Tibial nerve (tissue), 4 donors: ENCODE measurements at regions not wholly inside any gene's neighbourhood (a gene's known extent, or its start where the extent isn't known, plus 50 kb on each side); places are given as distances from the start of the nearest gene placed in this dataset.
A peak's percentile ranks its signal among the peaks of the same experiment; 100 is the strongest.

Experiments used
- DNase-seq, 2 donors: peaks; one replicate each; pipeline ENCODE4 v3.0.0-alpha.2; 2019; ENCODE audit warnings: low spot score in 2 of 2
- H3K27ac ChIP-seq, 4 donors: fragments of 200-600 bp; sonication (generic) in 3 of 4; one replicate each; pipeline ENCODE4 v1.5.1; 2017 to 2019; ENCODE audit warnings: mild to moderate bottlenecking in 1 of 4
- H3K27me3 ChIP-seq, 2 donors: fragments of 200-600 bp; sonication (generic) in 1 of 2; one replicate each; pipeline versions ENCODE4 v1.5.1 to v1.6.0; 2017 to 2019
- H3K36me3 ChIP-seq, 3 donors: fragments of 200-600 bp; sonication (generic); one replicate each; pipeline ENCODE4 v1.5.1; 2018 to 2019
- H3K4me1 ChIP-seq, 4 donors: fragments of 200-600 bp; sonication (generic) in 3 of 4; one replicate each; pipeline ENCODE4 v1.5.1; 2017 to 2019
- H3K4me3 ChIP-seq, 4 donors: fragments of 200-600 bp; sonication (generic) in 3 of 4; one replicate each; pipeline ENCODE4 v1.5.1; 2017 to 2019; ENCODE audit warnings: mild to moderate bottlenecking in 1 of 4, moderate library complexity in 1 of 4
- H3K9me3 ChIP-seq, 4 donors: fragments of 200-600 bp; sonication (generic) in 3 of 4; one replicate each; pipeline ENCODE4 v1.5.1; 2017 to 2019
- CTCF ChIP-seq, 5 experiments: fragments of 200-600 bp in 3 of 5; fragments of 450-650 bp in 2 of 5; sonication (generic) in 3 of 5; IDR thresholded peaks; one replicate each; pipeline ENCODE4 v1.5.1; 2016 to 2019; ENCODE audit warnings: antibody characterized with exemption in 5 of 5, mild to moderate bottlenecking in 3 of 5, moderate library complexity in 2 of 5
- EP300 ChIP-seq, 2 donors: sonication (generic); formaldehyde crosslinking; IDR thresholded peaks; one replicate each; pipeline ENCODE4 v1.6.1; 2017; ENCODE audit warnings: antibody characterized with exemption in 2 of 2, mild to moderate bottlenecking in 1 of 2
- POLR2A ChIP-seq, 2 donors: fragments of 450-650 bp; IDR thresholded peaks; one replicate each; pipeline ENCODE4 v1.6.1; 2017; ENCODE audit warnings: antibody characterized with exemption in 2 of 2, mild to moderate bottlenecking in 2 of 2, moderate library complexity in 2 of 2
- WGBS, 2 donors: methylation state at CpG; one replicate each; pipeline ENCODE4 v1.1.5; 2018; 5-methylcytosine and 5-hydroxymethylcytosine counted together

GRCh38 chr12:38392554-38393144 is 76.1 kb downstream of the ALG10B start:
- Histone ChIP-seq H3K9me3 (peaks cover 0 to 12% (median 2%) of the 10 kb centered on the region in 4 donors), H3K27ac (no peak overlapping the region), H3K4me1 (no peaks in the 10 kb centered on the region), H3K36me3 (no peaks in the 10 kb centered on the region), H3K4me3 (no peak overlapping the region), H3K27me3 (no peaks in the 10 kb centered on the region)
- 73% methylated on average over 5 of the region's 5 CpGs for WGBS, 2 donors
- TF ChIP-seq CTCF (IDR thresholded peaks at IDR 0.05) = no peak
- no peak for TF ChIP-seq POLR2A (IDR thresholded peaks at IDR 0.05)
- no peak for TF ChIP-seq EP300 (IDR thresholded peaks at IDR 0.05)
- DNase-seq = no peak

- DNase-seq = no peak
- Histone ChIP-seq H3K27me3 (no peaks in the 10 kb centered on the region), H3K36me3 (no peaks in the 10 kb centered on the region), H3K9me3 (peaks cover 0 to 22% (median 2%) of the 10 kb centered on the region in 4 donors), H3K27ac (no peak overlapping the region), H3K4me3 (no peak overlapping the region), H3K4me1 (no peaks in the 10 kb centered on the region)
- TF ChIP-seq POLR2A (IDR thresholded peaks at IDR 0.05) (no peak), CTCF (IDR thresholded peaks at IDR 0.05) (no peak), EP300 (IDR thresholded peaks at IDR 0.05) (no peak)
- WGBS, 2 donors = 50 to 68% methylated on average over 2 of the region's 2 CpGs
These were observed 83.2 kb downstream of the ALG10B start for GRCh38 chr12:38399711-38400206.

- no peak for DNase-seq
- H3K27ac ChIP-seq = no peak overlapping the region
- H3K4me1 ChIP-seq = no peaks in the 10 kb centered on the region
- TF ChIP-seq POLR2A (IDR thresholded peaks at IDR 0.05) (no peak), CTCF (IDR thresholded peaks at IDR 0.05) (no peak), EP300 (IDR thresholded peaks at IDR 0.05) (no peak)
- no peaks in the 10 kb centered on the region for H3K27me3 ChIP-seq
- H3K36me3 ChIP-seq = no peaks in the 10 kb centered on the region
- H3K4me3 ChIP-seq = no peak overlapping the region
- peaks cover 0 to 16% (median 2%) of the 10 kb centered on the region in 4 donors for H3K9me3 ChIP-seq
These were observed 86.2 kb downstream of the ALG10B start for GRCh38 chr12:38402811-38403210.

- no peaks in the 10 kb centered on the region for H3K4me1 ChIP-seq
- no peaks in the 10 kb centered on the region for H3K36me3 ChIP-seq
- peaks cover 0 to 7% (median 0%) of the 10 kb centered on the region in 4 donors for H3K9me3 ChIP-seq
- no peak overlapping the region for H3K27ac ChIP-seq
- DNase-seq = no peak
- no peak overlapping the region for H3K4me3 ChIP-seq
- H3K27me3 ChIP-seq = no peaks in the 10 kb centered on the region
- 6 to 13% methylated on average over 1 of the region's 1 CpG for WGBS, 2 donors
- no peak for TF ChIP-seq EP300 (IDR thresholded peaks at IDR 0.05)
- TF ChIP-seq POLR2A (IDR thresholded peaks at IDR 0.05) = no peak
- TF ChIP-seq CTCF (IDR thresholded peaks at IDR 0.05) = no peak
These were observed 92.9 kb downstream of the ALG10B start for GRCh38 chr12:38409511-38409910.

GRCh38 chr12:38411426-38411825 is 94.9 kb downstream of the ALG10B start:
- no peak for TF ChIP-seq POLR2A (IDR thresholded peaks at IDR 0.05)
- TF ChIP-seq EP300 (IDR thresholded peaks at IDR 0.05) = peak in 1 of 2 donors; percentile 21
- TF ChIP-seq CTCF (IDR thresholded peaks at IDR 0.05) = no peak
- 32 to 36% methylated on average over 2 of the region's 2 CpGs for WGBS, 2 donors
- no peaks in the 10 kb centered on the region for H3K4me1 ChIP-seq
- no peak overlapping the region for H3K27ac ChIP-seq
- no peaks in the 10 kb centered on the region for H3K9me3 ChIP-seq
- H3K36me3 ChIP-seq = no peaks in the 10 kb centered on the region
- H3K27me3 ChIP-seq = no peaks in the 10 kb centered on the region
- no peak overlapping the region for H3K4me3 ChIP-seq
- no peak for DNase-seq
